GM12892 (cell line): ENCODE measurements at regions not wholly inside any gene's neighbourhood (a gene's known extent, or its start where the extent isn't known, plus 50 kb on each side); places are given as distances from the start of the nearest gene placed in this dataset.

Experiments used
- DNase-seq: peaks from one replicate; pipeline ENCODE4 v3.0.0; 2011; ENCODE audit not compliant: insufficient read length
- FAIRE-seq: peaks from 2 replicates; lab custom pipeline; 2011; peaks lifted over from hg19 to GRCh38; lab: Jason Lieb, UNC
- POLR2A ChIP-seq: IDR thresholded peaks from 2 replicates; pipeline ENCODE4 v1.6.1; 2011; ENCODE audit warnings: low read depth, low read length, control low read depth
- POLR2AphosphoS5 ChIP-seq: IDR thresholded peaks from 2 replicates; pipeline ENCODE4 v1.6.1; 2011; ENCODE audit warnings: low read depth, low read length, control low read depth
- TAF1 ChIP-seq: IDR thresholded peaks from 2 replicates; pipeline ENCODE4 v1.6.1; 2011; ENCODE audit warnings: low read depth, mild to moderate bottlenecking, control low read depth, low read length, borderline replicate concordance

- TF ChIP-seq POLR2A (no peak), TAF1 (no peak), POLR2AphosphoS5 (no peak)
- DNase-seq, result no peak
- no peak for FAIRE-seq
These were observed 117.9 kb downstream of the C6orf118 start for GRCh38 chr6:165191461-165191860.

- TF ChIP-seq POLR2A (no peak), TAF1 (no peak), POLR2AphosphoS5 (no peak)
- DNase-seq, result no peak
- no peak for FAIRE-seq
These were observed 122.8 kb downstream of the C6orf118 start for GRCh38 chr6:165186441-165187205.

GRCh38 chr6:165186041-165186440 lies 123.4 kb downstream of the C6orf118 start:
- TF ChIP-seq POLR2AphosphoS5 (no peak), TAF1 (no peak), POLR2A (no peak)
- FAIRE-seq (no peak), DNase-seq (no peak)

- no peak for TF ChIP-seq POLR2AphosphoS5
- no peak for TF ChIP-seq POLR2A
- no peak for TF ChIP-seq TAF1
- FAIRE-seq (no peak), DNase-seq (no peak)
These were observed 125.0 kb downstream of the C6orf118 start for GRCh38 chr6:165184192-165184979.

- FAIRE-seq, result no peak
- TF ChIP-seq POLR2AphosphoS5 (no peak), POLR2A (no peak), TAF1 (no peak)
These were observed 125.8 kb downstream of the C6orf118 start for GRCh38 chr6:165183496-165184140.

GRCh38 chr6:165183071-165183470 lies 126.3 kb downstream of the C6orf118 start:
- no peak for FAIRE-seq
- TF ChIP-seq POLR2A, result no peak
- no peak for TF ChIP-seq TAF1
- TF ChIP-seq POLR2AphosphoS5, result no peak
- no peak for DNase-seq

More at GRCh38 chr6:165183496-165184140, 125.8 kb downstream of the C6orf118 start:
- DNase-seq, result no peak

GRCh38 chr6:165181951-165182414 lies 127.4 kb downstream of the C6orf118 start:
- DNase-seq (no peak), FAIRE-seq (no peak)
- TF ChIP-seq POLR2A (no peak), POLR2AphosphoS5 (no peak), TAF1 (no peak)

- TF ChIP-seq POLR2AphosphoS5, result no peak
- TF ChIP-seq TAF1, result no peak
- TF ChIP-seq POLR2A, result no peak
- FAIRE-seq, result no peak
- DNase-seq, result no peak
These were observed 131.3 kb downstream of the C6orf118 start for GRCh38 chr6:165178056-165178455.

- TF ChIP-seq POLR2AphosphoS5 (no peak), TAF1 (no peak), POLR2A (no peak)
- FAIRE-seq, result no peak
- DNase-seq, result no peak
These were observed 135.9 kb downstream of the C6orf118 start for GRCh38 chr6:165173484-165173883.

GRCh38 chr6:165167861-165168260 lies 141.5 kb downstream of the C6orf118 start:
- TF ChIP-seq TAF1 (no peak), POLR2AphosphoS5 (no peak), POLR2A (no peak)
- no peak for DNase-seq
- FAIRE-seq, result no peak

GRCh38 chr6:165167311-165167710 lies 142.1 kb downstream of the C6orf118 start:
- FAIRE-seq, result no peak
- no peak for TF ChIP-seq POLR2AphosphoS5
- no peak for DNase-seq
